HCT116 (cell line): ENCODE measurements at regions not wholly inside any gene's neighbourhood (a gene's known extent, or its start where the extent isn't known, plus 50 kb on each side); places are given as distances from the start of the nearest gene placed in this dataset.

Source experiments
- ATAC-seq: fragments of 200-7000 bp; cut with Tn5 transposase; 2 replicates; pipeline ENCODE4 v1.9.1; 2020; ENCODE audit warnings: mild to moderate bottlenecking, moderate library complexity
- BruUV-seq: library from RNA; stranded (reverse); fragments of 400-500 nt; replicated peaks from 2 replicates; lab custom pipeline; 2021; lab: Mats Ljungman, UMichigan
- CTCF ChIA-PET: fragments of 300-600 bp; sonication (Branson Sonifier 250); formaldehyde crosslinking; loops from one replicate; lab custom pipeline; 2021; ENCODE audit warnings: antibody characterized with exemption; lab: Charles Lee
- POLR2A ChIA-PET: fragments of 300-600, 350-600 bp; sonication (Branson Sonifier 250); formaldehyde crosslinking; loops from one replicate; lab custom pipeline; 2021; ENCODE audit warnings: antibody characterized with exemption; lab: Charles Lee
- RAD21 ChIA-PET, 2 experiments: fragments of 300-600 bp; sonication (Branson Sonifier 250); formaldehyde crosslinking; loops; one replicate each; lab custom pipeline; 2023; ENCODE audit warnings: low total read pairs in 2 of 2; ENCODE audit not compliant: uncharacterized antibody in 2 of 2, unreplicated experiment in 2 of 2, low non-redundant PET in 1 of 2; lab: Charles Lee
- DNase-seq: peaks from one replicate; pipeline ENCODE4 v3.0.0-alpha.2; 2010; ENCODE audit warnings: low read depth, low spot score
- H2AFZ ChIP-seq: fragments of 200-600 bp; shearing (Covaris generic), sonication (generic); 2 replicates; pipeline ENCODE4 v1.6.1; 2017; ENCODE audit warnings: low read depth, mixed run types, mixed read lengths, antibody characterized with exemption, low read length; ENCODE audit not compliant: poor library complexity, severe bottlenecking
- H3K27ac ChIP-seq: 2 replicates; pipeline ENCODE4 v1.5.1; 2012; ENCODE audit warnings: low read depth, low read length
- H3K27me3 ChIP-seq: fragments of 200-600 bp; sonication (generic); 2 replicates; pipeline ENCODE4 v1.6.1; 2016; ENCODE audit warnings: mixed run types, low read length, mixed read lengths; ENCODE audit not compliant: insufficient read depth
- H3K36me3 ChIP-seq, 2 experiments: fragments of 200-500 bp in 1 of 2; fragments of 200-600 bp in 1 of 2; sonication (Bioruptor generic) in 1 of 2; sonication (generic) in 1 of 2; 2 replicates each; pipeline versions ENCODE4 v1.5.1 to v1.6.1; 2014 to 2016; ENCODE audit warnings: low read length in 2 of 2, inconsistent platforms in 1 of 2, mixed read lengths in 1 of 2, mixed run types in 1 of 2; ENCODE audit not compliant: insufficient read depth in 2 of 2, control insufficient read depth in 1 of 2
- H3K4me1 ChIP-seq, 2 experiments: fragments of 200-600 bp in 1 of 2; sonication (generic) in 1 of 2; 2 replicates each; pipeline versions ENCODE4 v1.5.1 to v1.6.1; 2012 to 2017; ENCODE audit warnings: low read length in 2 of 2, inconsistent platforms in 1 of 2, mild to moderate bottlenecking in 1 of 2, mixed read lengths in 1 of 2, mixed run types in 1 of 2, moderate library complexity in 1 of 2; ENCODE audit not compliant: insufficient read depth in 2 of 2, control insufficient read depth in 1 of 2
- H3K4me2 ChIP-seq: fragments of 200-600 bp; sonication (generic); 2 replicates; pipeline ENCODE4 v1.6.1; 2017; ENCODE audit warnings: mixed run types, low read length, mixed read lengths
- H3K4me3 ChIP-seq, 2 experiments: fragments of 200-600 bp in 1 of 2; sonication (generic) in 1 of 2; replicated peaks in 1 of 2; 2 replicates each; pipeline ENCODE4 v1.5.1; 2011 to 2016; ENCODE audit warnings: low read length in 2 of 2, control low read depth in 1 of 2, low read depth in 1 of 2, mild to moderate bottlenecking in 1 of 2, mixed read lengths in 1 of 2, mixed run types in 1 of 2
- H3K79me2 ChIP-seq: fragments of 200-600 bp; sonication (generic); 2 replicates; pipeline ENCODE4 v1.6.1; 2017; ENCODE audit warnings: mild to moderate bottlenecking, mixed run types, low read length, moderate library complexity, mixed read lengths; ENCODE audit not compliant: insufficient read depth
- H3K9ac ChIP-seq: fragments of 200-600 bp; sonication (generic); 2 replicates; pipeline ENCODE4 v1.6.1; 2016; ENCODE audit warnings: low read length, mixed read lengths
- H3K9me2 ChIP-seq: fragments of 200-600 bp; sonication (generic), shearing (Covaris generic); 2 replicates; pipeline ENCODE4 v1.6.1; 2017; ENCODE audit warnings: mixed run types, mild to moderate bottlenecking, moderate library complexity; ENCODE audit not compliant: insufficient read depth
- H3K9me3 ChIP-seq, 2 experiments: fragments of 200-500 bp in 1 of 2; fragments of 200-600 bp in 1 of 2; sonication (Bioruptor generic) in 1 of 2; sonication (generic) in 1 of 2; 2 replicates each; pipeline ENCODE4 v1.6.1; 2014 to 2017; ENCODE audit warnings: low read length in 2 of 2, mixed read lengths in 2 of 2, inconsistent platforms in 1 of 2, low read depth in 1 of 2, mild to moderate bottlenecking in 1 of 2, mixed run types in 1 of 2, moderate library complexity in 1 of 2; ENCODE audit not compliant: control insufficient read depth in 1 of 2, insufficient read depth in 1 of 2
- H4K20me1 ChIP-seq: fragments of 200-600 bp; sonication (generic), shearing (Covaris generic); 2 replicates; pipeline ENCODE4 v1.6.1; 2017; ENCODE audit warnings: mixed run types, mild to moderate bottlenecking, moderate library complexity; ENCODE audit not compliant: insufficient read depth
- CBX3 ChIP-seq: IDR thresholded peaks from 2 replicates; pipeline ENCODE4 v1.6.1; 2012; ENCODE audit warnings: low read depth
- CEBPB ChIP-seq: IDR thresholded peaks from 2 replicates; pipeline ENCODE4 v1.6.1; 2012; ENCODE audit warnings: low read depth
- EGR1 ChIP-seq: IDR thresholded peaks from 2 replicates; pipeline ENCODE4 v1.6.1; 2012; ENCODE audit warnings: low read depth
- ELF1 ChIP-seq: IDR thresholded peaks from 2 replicates; pipeline ENCODE4 v1.6.1; 2012; ENCODE audit warnings: low read depth, borderline replicate concordance
- EZH2 ChIP-seq: fragments of 200-600 bp; sonication (generic); IDR thresholded peaks from 2 replicates; pipeline ENCODE4 v1.6.1; 2017; ENCODE audit warnings: antibody characterized with exemption, mixed run types
- EZH2phosphoT487 ChIP-seq: fragments of 200-600 bp; IDR thresholded peaks from 2 replicates; pipeline ENCODE4 v1.6.1; 2018; ENCODE audit warnings: antibody characterized with exemption, borderline replicate concordance
- FOSL1 ChIP-seq: IDR thresholded peaks from 2 replicates; pipeline ENCODE4 v1.6.1; 2012; ENCODE audit warnings: low read depth
- JUND ChIP-seq: IDR thresholded peaks from 2 replicates; pipeline ENCODE4 v1.6.1; 2012
- RAD21 ChIP-seq: IDR thresholded peaks from 2 replicates; pipeline ENCODE4 v1.6.1; 2012; ENCODE audit warnings: low read depth, mild to moderate bottlenecking
- SRF ChIP-seq: IDR thresholded peaks from 2 replicates; pipeline ENCODE4 v1.6.1; 2012; ENCODE audit warnings: low read depth
- TCF7L2 ChIP-seq: IDR thresholded peaks from 2 replicates; pipeline ENCODE4 v1.7.0; 2011; ENCODE audit warnings: borderline replicate concordance, inconsistent platforms; ENCODE audit not compliant: insufficient read depth, insufficient read length; ENCODE audit errors: extremely low read depth
- YY1 ChIP-seq: IDR thresholded peaks from 2 replicates; pipeline ENCODE4 v1.6.1; 2011; ENCODE audit warnings: low read length, low read depth, moderate library complexity, mild to moderate bottlenecking; ENCODE audit not compliant: insufficient replicate concordance; ENCODE audit errors: extremely low read depth
- ZNF274 ChIP-seq: fragments of 200-500 bp; sonication (Bioruptor generic); IDR thresholded peaks from 2 replicates; pipeline ENCODE4 v1.6.1; 2014; ENCODE audit warnings: mild to moderate bottlenecking, low read depth, low read length, inconsistent platforms
- intact Hi-C: fragments of 100-400 bp; cut with micrococcal nuclease; formaldehyde crosslinking; loops from 2 replicates; pipeline ENCODE4 v1.10.0; 2022
- TF ChIP-seq, protein P1 (sequence below): IDR thresholded peaks from 2 replicates; pipeline ENCODE4 v1.6.1; 2012
- TF ChIP-seq, protein P2 (sequence below), 3 experiments: fragments of 200-600 bp in 1 of 3; sonication (generic) in 1 of 3; IDR thresholded peaks in 2 of 3; conservative IDR thresholded peaks in 1 of 3; 2 replicates each; pipeline ENCODE4 v1.5.1; 2012 to 2017; ENCODE audit warnings: low read depth in 2 of 3, low read length in 2 of 3, antibody characterized with exemption in 1 of 3, borderline replicate concordance in 1 of 3, control low read depth in 1 of 3, mild to moderate bottlenecking in 1 of 3, mixed read lengths in 1 of 3, mixed run types in 1 of 3, moderate library complexity in 1 of 3; ENCODE audit not compliant: insufficient read depth in 1 of 3

DNA sequence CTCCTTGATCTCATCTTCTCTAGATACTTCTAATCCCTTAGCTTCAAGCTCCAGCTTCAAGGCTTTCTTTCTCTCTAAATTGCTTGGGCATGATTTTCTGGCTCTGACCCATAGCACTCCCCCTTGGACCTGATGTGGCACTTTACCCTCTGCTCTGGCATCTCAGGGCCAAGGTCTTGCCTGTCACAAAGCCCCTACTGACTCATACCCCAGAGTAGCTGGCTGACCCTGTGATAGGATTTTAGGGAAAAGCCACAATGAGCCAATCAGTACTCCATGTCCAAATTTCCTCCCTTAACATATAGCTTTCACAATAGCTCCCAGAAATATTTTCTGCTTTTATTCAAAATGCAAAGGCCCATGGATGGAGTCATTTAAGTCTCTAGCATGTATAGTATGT is 488.7 kb upstream of the SPRED2 start:
- peaks cover 23% of the 10 kb centered on the region; the same call in 1 of the 2 replicates for H3K27me3 ChIP-seq
- ChIA-PET CTCF (no interaction called here), POLR2A (no interaction called here), RAD21 (no interaction called here)
- DNase-seq: no peak
- H3K79me2 ChIP-seq: no peaks in the 10 kb centered on the region
- no peaks in the 10 kb centered on the region for H4K20me1 ChIP-seq
- ATAC-seq: no peak
- no peak overlapping the region for H3K9ac ChIP-seq
- no peak overlapping the region for H2AFZ ChIP-seq
- TF ChIP-seq EZH2phosphoT487 (no peak), CEBPB (no peak), RAD21 (no peak), EGR1 (no peak), CBX3 (no peak), ELF1 (no peak), FOSL1 (no peak), ZNF274 (no peak), JUND (no peak), YY1 (no peak), TCF7L2 (no peak), SRF (no peak), EZH2 (no peak)
- TF ChIP-seq, protein P1, sequence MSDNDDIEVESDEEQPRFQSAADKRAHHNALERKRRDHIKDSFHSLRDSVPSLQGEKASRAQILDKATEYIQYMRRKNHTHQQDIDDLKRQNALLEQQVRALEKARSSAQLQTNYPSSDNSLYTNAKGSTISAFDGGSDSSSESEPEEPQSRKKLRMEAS: no peak
- TF ChIP-seq, protein P2, sequence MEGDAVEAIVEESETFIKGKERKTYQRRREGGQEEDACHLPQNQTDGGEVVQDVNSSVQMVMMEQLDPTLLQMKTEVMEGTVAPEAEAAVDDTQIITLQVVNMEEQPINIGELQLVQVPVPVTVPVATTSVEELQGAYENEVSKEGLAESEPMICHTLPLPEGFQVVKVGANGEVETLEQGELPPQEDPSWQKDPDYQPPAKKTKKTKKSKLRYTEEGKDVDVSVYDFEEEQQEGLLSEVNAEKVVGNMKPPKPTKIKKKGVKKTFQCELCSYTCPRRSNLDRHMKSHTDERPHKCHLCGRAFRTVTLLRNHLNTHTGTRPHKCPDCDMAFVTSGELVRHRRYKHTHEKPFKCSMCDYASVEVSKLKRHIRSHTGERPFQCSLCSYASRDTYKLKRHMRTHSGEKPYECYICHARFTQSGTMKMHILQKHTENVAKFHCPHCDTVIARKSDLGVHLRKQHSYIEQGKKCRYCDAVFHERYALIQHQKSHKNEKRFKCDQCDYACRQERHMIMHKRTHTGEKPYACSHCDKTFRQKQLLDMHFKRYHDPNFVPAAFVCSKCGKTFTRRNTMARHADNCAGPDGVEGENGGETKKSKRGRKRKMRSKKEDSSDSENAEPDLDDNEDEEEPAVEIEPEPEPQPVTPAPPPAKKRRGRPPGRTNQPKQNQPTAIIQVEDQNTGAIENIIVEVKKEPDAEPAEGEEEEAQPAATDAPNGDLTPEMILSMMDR (IDR thresholded peaks at IDR 0.05 in 2 of 3, conservative IDR thresholded peaks at IDR 0.05 in 1 of 3; ENCODE audit: borderline replicate concordance in 1 of 3, insufficient read depth in 1 of 3, low read depth in 2 of 3, low read length in 2 of 3): no peak
- no peaks in the 10 kb centered on the region for H3K4me1 ChIP-seq
- intact Hi-C loops: no loop called here
- no peaks in the 10 kb centered on the region for H3K36me3 ChIP-seq
- H3K4me3 ChIP-seq: no peak overlapping the region
- H3K27ac ChIP-seq: no peak overlapping the region
- no peaks in the 10 kb centered on the region for H3K9me3 ChIP-seq
- no TSS peak for BruUV-seq
- H3K4me2 ChIP-seq: no peak overlapping the region
- no peaks in the 10 kb centered on the region for H3K9me2 ChIP-seq
